Neural cell (in vitro differentiated cells): ENCODE measurements at regions not wholly inside any gene's neighbourhood (a gene's known extent, or its start where the extent isn't known, plus 50 kb on each side); places are given as distances from the start of the nearest gene placed in this dataset.

ENCODE experiments used
- H2AFZ ChIP-seq: fragments of 200-600, 300-800 bp; sonication (generic), shearing (Covaris generic); 2 replicates; pipeline ENCODE4 v1.6.0; 2014; ENCODE audit warnings: low read depth, mild to moderate bottlenecking, antibody characterized with exemption, low read length, moderate library complexity
- H3F3A ChIP-seq: fragments of 200-600 bp; shearing (Covaris generic); 2 replicates; pipeline ENCODE4 v1.6.1; 2016; ENCODE audit warnings: mild to moderate bottlenecking, moderate library complexity, mixed read lengths, antibody characterized with exemption, low read length; ENCODE audit not compliant: insufficient read depth, poor library complexity, severe bottlenecking
- H3K27ac ChIP-seq: fragments of 200-600, 300-800 bp; sonication (generic), shearing (Covaris generic); 2 replicates; pipeline ENCODE4 v1.5.1; 2014; ENCODE audit warnings: mild to moderate bottlenecking, low read length, moderate library complexity
- H3K27me3 ChIP-seq: fragments of 300-800, 200-600 bp; sonication (generic), shearing (Covaris generic); 2 replicates; pipeline ENCODE4 v1.6.0; 2014; ENCODE audit warnings: mild to moderate bottlenecking, low read depth, low read length, moderate library complexity; ENCODE audit not compliant: insufficient read depth
- H3K36me3 ChIP-seq: fragments of 300-800, 200-600 bp; sonication (generic), shearing (Covaris generic); 2 replicates; pipeline ENCODE4 v1.5.1; 2014; ENCODE audit warnings: mild to moderate bottlenecking, antibody characterized with exemption, low read length, moderate library complexity; ENCODE audit not compliant: insufficient read depth
- H3K4me2 ChIP-seq: fragments of 300-800, 200-600 bp; sonication (generic), shearing (Covaris generic); 2 replicates; pipeline ENCODE4 v1.6.0; 2014; ENCODE audit warnings: mild to moderate bottlenecking, low read length
- H3K4me3 ChIP-seq: fragments of 300-800, 200-600 bp; sonication (generic), shearing (Covaris generic); 2 replicates; pipeline ENCODE4 v1.5.1; 2014; ENCODE audit warnings: mild to moderate bottlenecking, low read length, moderate library complexity
- H3K79me2 ChIP-seq: fragments of 200-600 bp; shearing (Covaris generic); replicated peaks from 2 replicates; pipeline ENCODE4 v1.6.0; 2014; ENCODE audit warnings: mild to moderate bottlenecking, low read length, moderate library complexity; ENCODE audit not compliant: insufficient read depth
- H3K9ac ChIP-seq: fragments of 300-800, 200-600 bp; sonication (generic), shearing (Covaris generic); 2 replicates; pipeline ENCODE4 v1.6.1; 2016; ENCODE audit warnings: mild to moderate bottlenecking, low read length, mixed read lengths
- H3K9me2 ChIP-seq: fragments of 200-600 bp; shearing (Covaris generic); 2 replicates; pipeline ENCODE4 v1.6.1; 2016; ENCODE audit warnings: mild to moderate bottlenecking, low read length, mixed read lengths; ENCODE audit not compliant: insufficient read depth
- H3K9me3 ChIP-seq: fragments of 200-600, 300-800 bp; sonication (generic), shearing (Covaris generic); 2 replicates; pipeline ENCODE4 v1.6.1; 2016; ENCODE audit warnings: mild to moderate bottlenecking, mixed run types, low read length, moderate library complexity, mixed read lengths
- H4K20me1 ChIP-seq: fragments of 200-600 bp; shearing (Covaris generic); 2 replicates; pipeline ENCODE4 v1.6.1; 2016; ENCODE audit warnings: mild to moderate bottlenecking, mixed run types; ENCODE audit not compliant: insufficient read depth
- CTCF ChIP-seq: fragments of 450-650 bp; IDR thresholded peaks from 2 replicates; pipeline ENCODE4 v1.5.1; 2014; ENCODE audit warnings: antibody characterized with exemption, mild to moderate bottlenecking, moderate library complexity; ENCODE audit not compliant: poor library complexity, severe bottlenecking
- EP300 ChIP-seq: fragments of 450-650 bp; conservative IDR thresholded peaks from 2 replicates; pipeline ENCODE4 v1.6.1; 2014; ENCODE audit warnings: antibody characterized with exemption, mild to moderate bottlenecking, moderate library complexity; ENCODE audit not compliant: poor library complexity, severe bottlenecking
- EZH2 ChIP-seq: fragments of 200-600, 300-800 bp; shearing (Covaris generic), sonication (generic); IDR thresholded peaks from 2 replicates; pipeline ENCODE4 v1.6.1; 2014; ENCODE audit warnings: antibody characterized with exemption, low read length, borderline replicate concordance, mild to moderate bottlenecking; ENCODE audit not compliant: insufficient read depth, poor library complexity, severe bottlenecking
- MXI1 ChIP-seq: fragments of 450-650 bp; conservative IDR thresholded peaks from 2 replicates; pipeline ENCODE4 v1.6.1; 2014; ENCODE audit warnings: antibody characterized with exemption, mild to moderate bottlenecking; ENCODE audit not compliant: poor library complexity, severe bottlenecking
- POLR2AphosphoS5 ChIP-seq: IDR thresholded peaks from 2 replicates; pipeline ENCODE4 v1.6.1; 2012
- RAD21 ChIP-seq: fragments of 450-650 bp; conservative IDR thresholded peaks from 2 replicates; pipeline ENCODE4 v1.6.1; 2014; ENCODE audit warnings: antibody characterized with exemption, mild to moderate bottlenecking, moderate library complexity
- REST ChIP-seq: IDR thresholded peaks from 2 replicates; pipeline ENCODE4 v1.6.1; 2012; ENCODE audit warnings: borderline replicate concordance
- SMC3 ChIP-seq: fragments of 450-650 bp; conservative IDR thresholded peaks from 2 replicates; pipeline ENCODE4 v1.6.1; 2014; ENCODE audit warnings: antibody characterized with exemption, mild to moderate bottlenecking, moderate library complexity; ENCODE audit not compliant: poor library complexity
- TAF1 ChIP-seq: IDR thresholded peaks from 2 replicates; pipeline ENCODE4 v1.6.1; 2012; ENCODE audit warnings: low read depth

- no peak overlapping the region for H3K9ac ChIP-seq
- H3F3A ChIP-seq: no peaks in the 10 kb centered on the region
- no peaks in the 10 kb centered on the region for H3K79me2 ChIP-seq
- H3K4me3 ChIP-seq: no peak overlapping the region
- TF ChIP-seq EZH2 (no peak), POLR2AphosphoS5 (no peak), CTCF (no peak), MXI1 (no peak), REST (no peak), EP300 (no peak), SMC3 (no peak), RAD21 (no peak), TAF1 (no peak)
- H3K4me2 ChIP-seq: no peak overlapping the region
- H3K27ac ChIP-seq: no peak overlapping the region
- no peak overlapping the region for H2AFZ ChIP-seq
- no peaks in the 10 kb centered on the region for H4K20me1 ChIP-seq
- no peaks in the 10 kb centered on the region for H3K36me3 ChIP-seq
- no peaks in the 10 kb centered on the region for H3K9me3 ChIP-seq
- H3K27me3 ChIP-seq: no peaks in the 10 kb centered on the region
- no peaks in the 10 kb centered on the region for H3K9me2 ChIP-seq
These were observed 618.4 kb upstream of the SLITRK5 start for GRCh38 chr13:87052731-87053130.

- Histone ChIP-seq H3K9me2 (no peaks in the 10 kb centered on the region), H3K4me2 (no peak overlapping the region), H3K79me2 (no peaks in the 10 kb centered on the region), H3F3A (no peaks in the 10 kb centered on the region), H3K27ac (no peak overlapping the region), H3K27me3 (no peaks in the 10 kb centered on the region), H3K36me3 (no peaks in the 10 kb centered on the region), H3K4me3 (no peak overlapping the region), H3K9me3 (no peaks in the 10 kb centered on the region), H4K20me1 (no peaks in the 10 kb centered on the region), H2AFZ (no peak overlapping the region), H3K9ac (no peak overlapping the region)
- TF ChIP-seq SMC3 (no peak), MXI1 (no peak), CTCF (no peak), RAD21 (no peak), POLR2AphosphoS5 (no peak), TAF1 (no peak), EP300 (no peak), EZH2 (no peak), REST (no peak)
These were observed 613.2 kb upstream of the SLITRK5 start for GRCh38 chr13:87057807-87058520.
